ENCODE measurements at regions not wholly inside any gene's neighbourhood (a gene's known extent, or its start where the extent isn't known, plus 50 kb on each side); places are given as distances from the start of the nearest gene placed in this dataset.

DNA sequence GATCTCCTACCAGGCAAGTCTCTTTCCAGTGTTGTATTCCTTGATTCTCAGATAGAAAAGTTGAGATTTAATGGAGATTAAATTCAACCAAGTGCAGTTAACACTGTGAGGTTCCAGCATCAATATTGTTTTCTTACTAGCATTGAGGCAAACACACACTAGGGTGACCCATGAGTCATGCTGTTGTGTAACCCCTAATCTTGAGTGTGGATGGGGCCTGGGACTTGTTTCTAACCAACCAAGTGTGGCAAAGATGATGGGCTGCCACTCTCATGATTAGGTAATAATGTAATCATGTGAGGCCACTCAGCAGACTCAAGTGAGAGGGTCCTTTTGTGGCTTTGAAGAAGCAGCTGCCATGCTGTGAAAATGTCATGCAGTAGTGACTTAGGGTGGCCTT is 394.2 kb downstream of the IRX2 start:
- TF ChIP-seq, protein P1, sequence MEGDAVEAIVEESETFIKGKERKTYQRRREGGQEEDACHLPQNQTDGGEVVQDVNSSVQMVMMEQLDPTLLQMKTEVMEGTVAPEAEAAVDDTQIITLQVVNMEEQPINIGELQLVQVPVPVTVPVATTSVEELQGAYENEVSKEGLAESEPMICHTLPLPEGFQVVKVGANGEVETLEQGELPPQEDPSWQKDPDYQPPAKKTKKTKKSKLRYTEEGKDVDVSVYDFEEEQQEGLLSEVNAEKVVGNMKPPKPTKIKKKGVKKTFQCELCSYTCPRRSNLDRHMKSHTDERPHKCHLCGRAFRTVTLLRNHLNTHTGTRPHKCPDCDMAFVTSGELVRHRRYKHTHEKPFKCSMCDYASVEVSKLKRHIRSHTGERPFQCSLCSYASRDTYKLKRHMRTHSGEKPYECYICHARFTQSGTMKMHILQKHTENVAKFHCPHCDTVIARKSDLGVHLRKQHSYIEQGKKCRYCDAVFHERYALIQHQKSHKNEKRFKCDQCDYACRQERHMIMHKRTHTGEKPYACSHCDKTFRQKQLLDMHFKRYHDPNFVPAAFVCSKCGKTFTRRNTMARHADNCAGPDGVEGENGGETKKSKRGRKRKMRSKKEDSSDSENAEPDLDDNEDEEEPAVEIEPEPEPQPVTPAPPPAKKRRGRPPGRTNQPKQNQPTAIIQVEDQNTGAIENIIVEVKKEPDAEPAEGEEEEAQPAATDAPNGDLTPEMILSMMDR (IDR thresholded peaks at IDR 0.05; ENCODE audit: insufficient read depth, low read depth, low read length) = no peak
- TF ChIP-seq EZH2 (IDR thresholded peaks at IDR 0.05; ENCODE audit: insufficient read depth, low read length) = no peak

Data from astrocyte (in vitro differentiated cells and primary cell).